CD4-positive, alpha-beta T cell (primary cell): ENCODE measurements at regions not wholly inside any gene's neighbourhood (a gene's known extent, or its start where the extent isn't known, plus 50 kb on each side); places are given as distances from the start of the nearest gene placed in this dataset.

Source experiments
- ATAC-seq: fragments of 200-7000 bp; cut with Tn5 transposase; one replicate; pipeline ENCODE4 v1.10.0; 2022; ENCODE audit warnings: mild to moderate bottlenecking; ENCODE audit not compliant: poor library complexity
- CTCF ChIA-PET: fragments of 350-600 bp; sonication (Branson Sonifier 250); formaldehyde crosslinking; loops from one replicate; lab custom pipeline; 2021; ENCODE audit warnings: antibody characterized with exemption, inconsistent platforms; lab: Charles Lee
- POLR2A ChIA-PET: fragments of 350-600 bp; sonication (Branson Sonifier 250); formaldehyde crosslinking; loops from one replicate; lab custom pipeline; 2021; ENCODE audit warnings: antibody characterized with exemption, inconsistent platforms; lab: Charles Lee
- DNase-seq, 14 experiments: peaks; one replicate each; pipeline ENCODE4 v3.0.0-alpha.2; 2013 to 2020; ENCODE audit warnings: mixed read lengths in 2 of 14
- H3K27ac ChIP-seq, 2 donors: one replicate each; pipeline versions ENCODE4 v1.5.1 to v1.7.0; 2013; ENCODE audit warnings: low read length in 2 of 2, low read depth in 1 of 2, mild to moderate bottlenecking in 1 of 2
- H3K27me3 ChIP-seq, 2 experiments: 1 replicate in 1 of 2; 2 replicates in 1 of 2; pipeline versions ENCODE4 v1.6.1 to v1.7.0; 2013; ENCODE audit warnings: low read length in 2 of 2, control low read depth in 1 of 2, mild to moderate bottlenecking in 1 of 2, moderate library complexity in 1 of 2; ENCODE audit not compliant: insufficient read depth in 2 of 2, control insufficient read depth in 1 of 2
- H3K36me3 ChIP-seq: one replicate; pipeline ENCODE4 v1.6.1; 2013; ENCODE audit warnings: low read length, control low read depth; ENCODE audit not compliant: insufficient read depth
- H3K4me1 ChIP-seq: one replicate; pipeline ENCODE4 v1.6.1; 2013; ENCODE audit warnings: low read length, control low read depth; ENCODE audit not compliant: insufficient read depth
- H3K4me3 ChIP-seq: one replicate; pipeline ENCODE4 v1.5.1; 2013; ENCODE audit warnings: mild to moderate bottlenecking, low read length, moderate library complexity
- H3K9me3 ChIP-seq, 2 experiments: 1 replicate in 1 of 2; 2 replicates in 1 of 2; pipeline versions ENCODE4 v1.6.1 to v1.7.0; 2013; ENCODE audit warnings: low read length in 2 of 2, mild to moderate bottlenecking in 2 of 2, control low read depth in 1 of 2, moderate library complexity in 1 of 2; ENCODE audit not compliant: control insufficient read depth in 1 of 2, insufficient read depth in 1 of 2
- H3K27ac Mint-ChIP-seq: one replicate; pipeline ENCODE4 v1.8.0; 2020; ENCODE audit warnings: mixed read lengths
- H3K27me3 Mint-ChIP-seq: one replicate; pipeline ENCODE4 v1.8.0; 2021; ENCODE audit warnings: mixed read lengths
- H3K36me3 Mint-ChIP-seq: one replicate; pipeline ENCODE4 v1.8.0; 2021; ENCODE audit warnings: low read depth, mixed read lengths
- H3K4me1 Mint-ChIP-seq: one replicate; pipeline ENCODE4 v1.8.0; 2021; ENCODE audit warnings: low read depth, mixed read lengths
- H3K4me3 Mint-ChIP-seq: one replicate; pipeline ENCODE4 v1.8.0; 2020; ENCODE audit warnings: mild to moderate bottlenecking, mixed read lengths
- H3K9me3 Mint-ChIP-seq: one replicate; pipeline ENCODE4 v1.8.0; 2020; ENCODE audit warnings: mixed read lengths
- intact Hi-C, 2 experiments: fragments of 100-400 bp; cut with DNase I in 1 of 2; cut with micrococcal nuclease in 1 of 2; formaldehyde crosslinking; loops; one replicate each; pipeline versions ENCODE4 v1.15.1 to v1.9.0; 2023 to 2025; cut with DNase I, micrococcal nuclease
- TF ChIP-seq, protein P1 (sequence below): fragments of 200-600 bp; IDR thresholded peaks from one replicate; pipeline ENCODE4 v1.8.0; 2022; ENCODE audit warnings: antibody characterized with exemption, mild to moderate bottlenecking

DNA sequence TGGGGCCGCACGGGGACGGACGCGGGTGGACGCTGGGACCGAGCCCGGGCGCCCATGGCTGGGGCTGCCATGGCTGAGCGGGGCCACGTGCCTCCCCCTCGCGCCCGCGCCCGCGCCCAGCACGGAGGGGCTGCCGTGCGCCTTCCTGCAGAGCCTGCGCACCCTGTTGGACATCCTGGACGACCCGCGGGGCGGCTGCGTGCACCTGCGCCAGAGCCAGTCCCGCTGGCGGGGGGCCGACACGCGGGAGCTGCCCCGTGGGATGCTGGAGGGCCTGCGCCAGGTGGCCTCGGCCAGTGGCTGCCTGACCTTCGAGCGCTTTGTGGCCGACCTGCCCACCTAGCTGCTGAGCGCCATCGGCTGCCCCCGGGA lies 72.5 kb upstream of the KCTD7 start:
- Histone ChIP-seq H3K9me3 (no peaks in the 10 kb centered on the region), H3K27ac (no peak overlapping the region), H3K27me3 (no peaks in the 10 kb centered on the region), H3K4me1 (peaks cover 10% of the 10 kb centered on the region), H3K4me3 (no peak overlapping the region), H3K36me3 (peaks cover 58% of the 10 kb centered on the region)
- no peaks in the 10 kb centered on the region for H3K27me3 Mint-ChIP-seq
- POLR2A ChIA-PET: no interaction called here
- intact Hi-C loops: loop anchor here (5.0 kb wide), 5 partner anchors 86 to 441 kb away; partner anchors contain the start of genes SBDS (in 1 of the 2) and TYW1 (in 1 of the 2)
- CTCF ChIA-PET: no interaction called here
- TF ChIP-seq, protein P1, sequence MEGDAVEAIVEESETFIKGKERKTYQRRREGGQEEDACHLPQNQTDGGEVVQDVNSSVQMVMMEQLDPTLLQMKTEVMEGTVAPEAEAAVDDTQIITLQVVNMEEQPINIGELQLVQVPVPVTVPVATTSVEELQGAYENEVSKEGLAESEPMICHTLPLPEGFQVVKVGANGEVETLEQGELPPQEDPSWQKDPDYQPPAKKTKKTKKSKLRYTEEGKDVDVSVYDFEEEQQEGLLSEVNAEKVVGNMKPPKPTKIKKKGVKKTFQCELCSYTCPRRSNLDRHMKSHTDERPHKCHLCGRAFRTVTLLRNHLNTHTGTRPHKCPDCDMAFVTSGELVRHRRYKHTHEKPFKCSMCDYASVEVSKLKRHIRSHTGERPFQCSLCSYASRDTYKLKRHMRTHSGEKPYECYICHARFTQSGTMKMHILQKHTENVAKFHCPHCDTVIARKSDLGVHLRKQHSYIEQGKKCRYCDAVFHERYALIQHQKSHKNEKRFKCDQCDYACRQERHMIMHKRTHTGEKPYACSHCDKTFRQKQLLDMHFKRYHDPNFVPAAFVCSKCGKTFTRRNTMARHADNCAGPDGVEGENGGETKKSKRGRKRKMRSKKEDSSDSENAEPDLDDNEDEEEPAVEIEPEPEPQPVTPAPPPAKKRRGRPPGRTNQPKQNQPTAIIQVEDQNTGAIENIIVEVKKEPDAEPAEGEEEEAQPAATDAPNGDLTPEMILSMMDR: no peak
- no peaks in the 10 kb centered on the region for H3K9me3 Mint-ChIP-seq
- DNase-seq (peak in 1 of 14 experiments; percentile 18), ATAC-seq (no peak)
- H3K36me3 Mint-ChIP-seq: peaks cover 55% of the 10 kb centered on the region
- peaks cover 4% of the 10 kb centered on the region for H3K4me1 Mint-ChIP-seq
- H3K4me3 Mint-ChIP-seq: no peak overlapping the region
- no peak overlapping the region for H3K27ac Mint-ChIP-seq

DNA sequence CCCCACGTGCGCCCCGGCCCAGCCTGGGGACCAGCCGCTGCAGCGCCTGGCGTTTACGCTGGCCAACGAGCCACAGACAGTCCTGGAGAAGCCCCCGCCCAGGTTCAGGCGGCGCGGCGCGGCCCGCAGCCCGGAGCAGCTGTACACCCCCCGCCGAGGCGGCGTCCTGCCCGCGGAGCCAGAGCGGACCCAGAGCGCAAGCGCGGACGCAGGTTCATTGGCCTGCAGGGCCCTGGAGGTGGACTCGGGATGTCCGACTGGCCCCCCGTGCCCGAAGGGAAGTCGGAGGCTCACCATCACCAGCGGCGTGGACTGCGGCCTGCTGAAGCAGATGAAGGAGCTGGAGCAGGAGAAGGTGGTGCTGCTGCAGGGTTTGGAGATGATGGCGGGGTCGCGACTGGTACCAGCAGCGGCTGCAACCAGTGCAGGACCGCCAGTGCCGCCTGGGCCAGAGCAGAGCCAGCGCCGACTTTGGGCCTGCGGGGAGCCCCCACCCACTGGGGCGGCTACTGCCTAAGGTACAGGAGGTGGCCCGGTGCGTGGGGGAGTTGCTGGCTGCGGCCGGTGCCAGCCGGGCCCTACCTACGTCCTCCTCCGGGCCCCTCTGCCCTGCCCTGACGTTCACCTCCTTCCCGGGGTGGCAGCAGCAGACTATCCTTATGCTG lies 72.0 kb upstream of the KCTD7 start:
- Mint-ChIP-seq H3K4me3 (no peak overlapping the region), H3K4me1 (peaks cover 4% of the 10 kb centered on the region), H3K9me3 (no peaks in the 10 kb centered on the region), H3K36me3 (peaks cover 50% of the 10 kb centered on the region), H3K27ac (no peak overlapping the region), H3K27me3 (no peaks in the 10 kb centered on the region)
- peaks cover 10% of the 10 kb centered on the region for H3K4me1 ChIP-seq
- ATAC-seq (no peak), DNase-seq (peak in 1 of 14 experiments; percentile 19)
- intact Hi-C loops: loop anchor here (5.0 kb wide), 5 partner anchors 86 to 441 kb away; partner anchors contain the start of genes SBDS (in 1 of the 2) and TYW1 (in 1 of the 2)
- ChIA-PET CTCF (interaction anchor here (0.9 to 1.5 kb wide), 3 partner anchors 87 to 340 kb away, joined by 3 to 4 read pairs (median 3); no protein-coding TSS in a partner anchor), POLR2A (interaction anchor here (1.4 kb wide), 1 partner anchor 97 kb away, joined by 4 read pairs; no protein-coding TSS in a partner anchor)
- no peaks in the 10 kb centered on the region for H3K9me3 ChIP-seq
- peaks cover 53% of the 10 kb centered on the region for H3K36me3 ChIP-seq
- H3K4me3 ChIP-seq: no peak overlapping the region
- TF ChIP-seq, protein P1: no peak
- H3K27me3 ChIP-seq: no peaks in the 10 kb centered on the region
- H3K27ac ChIP-seq: no peak overlapping the region

DNA sequence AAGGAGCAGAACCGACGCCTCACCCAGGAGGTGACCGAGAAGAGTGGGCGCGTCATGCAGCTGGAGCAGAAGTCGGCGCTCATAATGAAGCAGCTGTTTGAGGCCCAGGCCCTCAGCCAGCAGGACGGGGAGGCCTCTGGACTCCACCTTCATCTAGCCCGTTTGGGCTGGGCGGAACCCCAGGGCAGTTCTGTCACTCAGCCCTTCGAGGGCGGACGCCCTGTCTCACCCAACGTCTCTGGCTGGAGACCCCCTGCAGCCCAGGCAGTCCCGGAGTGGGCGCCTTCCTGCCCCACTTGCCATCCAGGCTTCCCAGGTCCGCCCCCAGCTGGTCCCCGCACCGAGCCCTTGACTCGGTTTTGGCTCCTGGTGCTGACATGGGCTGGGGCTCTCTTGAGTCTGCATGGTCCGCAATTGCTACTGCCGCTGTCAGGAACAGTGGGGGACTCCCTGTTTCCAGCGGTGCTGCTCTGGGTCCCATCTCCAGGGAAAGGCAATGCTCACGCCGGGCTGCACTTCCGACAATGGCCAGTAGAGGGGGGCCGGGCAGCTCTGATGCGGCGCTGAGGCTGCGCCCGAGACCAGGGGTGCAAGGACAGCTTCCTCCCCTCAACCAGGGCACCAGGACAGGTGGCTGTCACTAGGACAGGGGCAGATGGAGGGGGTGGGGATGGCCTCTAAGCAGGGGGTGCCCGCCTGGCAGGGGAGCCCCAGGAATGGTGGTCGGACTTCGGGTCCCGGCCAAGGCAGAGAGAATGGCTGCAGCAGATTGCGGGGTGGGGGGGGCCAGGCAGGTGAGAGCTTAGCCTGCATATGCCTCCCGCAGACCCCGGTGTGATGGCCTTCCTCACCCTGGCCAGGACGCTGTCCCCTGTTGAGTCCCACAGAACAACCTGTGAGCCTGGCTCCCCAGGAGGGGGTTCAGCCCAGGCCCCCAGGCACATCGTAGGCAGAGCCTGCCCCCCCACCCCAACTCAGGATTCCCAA lies 71.2 kb upstream of the KCTD7 start:
- Histone ChIP-seq H3K4me3 (no peak overlapping the region), H3K4me1 (peaks cover 10% of the 10 kb centered on the region), H3K9me3 (no peaks in the 10 kb centered on the region), H3K36me3 (peaks cover 45% of the 10 kb centered on the region), H3K27ac (no peak overlapping the region), H3K27me3 (no peaks in the 10 kb centered on the region)
- CTCF ChIA-PET: interaction anchor here (0.6 to 2.0 kb wide), 10 partner anchors 9 to 339 kb away, joined by 3 to 6 read pairs (median 4); no protein-coding TSS in a partner anchor
- H3K27ac Mint-ChIP-seq: no peak overlapping the region
- TF ChIP-seq, protein P1: peak; percentile 89
- intact Hi-C loops: loop anchor here (5.0 kb wide), 5 partner anchors 85 to 440 kb away; partner anchors contain the start of genes SBDS (in 1 of the 2) and TYW1 (in 1 of the 2)
- H3K27me3 Mint-ChIP-seq: no peaks in the 10 kb centered on the region
- POLR2A ChIA-PET: interaction anchor here (1.0 to 1.4 kb wide), 3 partner anchors 96 to 287 kb away, joined by 3 to 4 read pairs (median 4); no protein-coding TSS in a partner anchor
- peaks cover 4% of the 10 kb centered on the region for H3K4me1 Mint-ChIP-seq
- H3K4me3 Mint-ChIP-seq: no peak overlapping the region
- peaks cover 42% of the 10 kb centered on the region for H3K36me3 Mint-ChIP-seq
- ATAC-seq (peak; percentile 90), DNase-seq (peak; percentile 55 to 83 (median 71))
- no peaks in the 10 kb centered on the region for H3K9me3 Mint-ChIP-seq
